ENCODE measurements at regions not wholly inside any gene's neighbourhood (a gene's known extent, or its start where the extent isn't known, plus 50 kb on each side); places are given as distances from the start of the nearest gene placed in this dataset.

- H3K4me2 ChIP-seq: no peak overlapping the region
- H2AFZ ChIP-seq: no peak overlapping the region
- H3K9me2 ChIP-seq (replicated peaks; ENCODE audit: insufficient read depth): no peaks in the 10 kb centered on the region
- no peaks in the 10 kb centered on the region for H3K36me3 ChIP-seq (replicated peaks; ENCODE audit: insufficient read depth, low read depth)
- peaks cover 7% of the 10 kb centered on the region for H3K27me3 ChIP-seq
- H3K9me3 ChIP-seq (ENCODE audit: low read depth): no peaks in the 10 kb centered on the region
- no peak overlapping the region for H3K27ac ChIP-seq
- no peaks in the 10 kb centered on the region for H3K4me1 ChIP-seq (ENCODE audit: insufficient read depth)
- no peak for DNase-seq (ENCODE audit: low spot score)
- no peaks in the 10 kb centered on the region for H3K79me2 ChIP-seq
- WGBS (ENCODE audit: low lambda C conversion rate, missing lambda C conversion rate): 79% methylated on average over 3 of the region's 3 CpGs
- TF ChIP-seq CTCF (IDR thresholded peaks at IDR 0.05; ENCODE audit: poor library complexity): peak; percentile 3
- no peak for TF ChIP-seq EZH2 (IDR thresholded peaks at IDR 0.05; ENCODE audit: borderline replicate concordance)
- H4K20me1 ChIP-seq (ENCODE audit: insufficient read depth, poor library complexity, severe bottlenecking): no peaks in the 10 kb centered on the region
- no peak overlapping the region for H3K4me3 ChIP-seq
These were observed 106.4 kb upstream of the TBX5 start for GRCh38 chr12:114512351-114512750.

DNA sequence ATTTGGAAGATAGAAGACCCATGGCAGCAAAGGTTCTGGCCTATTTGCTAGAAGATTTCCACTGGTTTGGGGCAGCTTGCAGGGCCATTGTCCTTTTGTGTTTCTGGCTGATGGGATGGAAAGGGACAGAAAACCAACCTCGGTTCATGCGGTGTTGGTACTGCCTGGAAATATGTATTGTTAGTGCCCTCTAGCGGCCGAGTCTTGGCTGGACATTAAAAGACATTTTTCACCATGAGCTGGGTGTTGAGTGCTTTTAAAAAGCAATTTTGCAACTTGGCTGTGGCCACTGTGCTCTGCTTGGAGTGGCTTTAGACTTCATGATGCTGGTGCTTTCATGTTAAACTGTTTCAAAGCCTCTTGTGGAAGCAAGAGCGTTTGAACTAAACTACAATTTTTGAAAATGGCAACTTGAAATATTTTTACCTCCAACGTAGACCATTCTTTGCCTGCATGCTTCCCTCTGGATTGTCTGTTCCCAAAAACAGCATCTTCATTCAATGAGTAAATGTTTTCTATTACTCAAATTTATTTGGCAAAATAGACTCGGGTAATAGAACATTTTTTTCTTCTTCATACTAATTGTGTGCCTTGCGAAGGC lies 102.7 kb upstream of the TBX5 start:
- Histone ChIP-seq H3K4me2 (no peak overlapping the region), H3K36me3 (replicated peaks; ENCODE audit: insufficient read depth, low read depth) (no peaks in the 10 kb centered on the region), H3K9me2 (replicated peaks; ENCODE audit: insufficient read depth) (no peaks in the 10 kb centered on the region), H3K9me3 (ENCODE audit: low read depth) (no peaks in the 10 kb centered on the region), H3K4me3 (no peak overlapping the region), H3K4me1 (ENCODE audit: insufficient read depth) (no peaks in the 10 kb centered on the region), H4K20me1 (ENCODE audit: insufficient read depth, poor library complexity, severe bottlenecking) (no peaks in the 10 kb centered on the region), H3K79me2 (no peaks in the 10 kb centered on the region), H2AFZ (no peak overlapping the region), H3K27ac (no peak overlapping the region), H3K27me3 (peaks cover 29% of the 10 kb centered on the region)
- 32% methylated on average over 8 of the region's 8 CpGs for WGBS (ENCODE audit: low lambda C conversion rate, missing lambda C conversion rate)
- TF ChIP-seq EZH2 (IDR thresholded peaks at IDR 0.05; ENCODE audit: borderline replicate concordance): no peak
- peak; percentile 85 for TF ChIP-seq CTCF (IDR thresholded peaks at IDR 0.05; ENCODE audit: poor library complexity)
- peak; percentile 85 for DNase-seq (ENCODE audit: low spot score)

DNA sequence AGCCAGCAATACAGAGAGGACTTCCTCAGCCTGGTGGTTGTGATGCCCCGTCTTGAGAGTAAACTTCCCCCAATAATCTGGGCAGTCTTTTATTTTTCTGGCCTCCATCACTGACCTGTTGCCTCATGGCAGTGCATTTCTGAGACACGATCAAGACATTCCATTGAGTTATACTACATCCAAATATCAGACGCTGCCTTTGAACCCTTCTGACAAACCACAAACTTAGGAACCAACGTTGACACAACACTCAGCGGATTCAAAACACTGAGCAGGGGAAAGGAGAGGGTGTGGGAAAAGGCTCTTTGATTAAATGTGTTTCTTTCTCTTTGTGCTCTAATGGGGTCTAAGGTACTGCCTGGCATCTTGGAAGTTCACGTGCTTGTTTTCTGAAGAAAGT lies 100.7 kb upstream of the TBX5 start:
- Histone ChIP-seq H3K4me2 (no peak overlapping the region), H3K27me3 (peaks cover 47% of the 10 kb centered on the region), H3K9me3 (ENCODE audit: low read depth) (no peaks in the 10 kb centered on the region), H3K4me3 (no peak overlapping the region), H3K27ac (no peak overlapping the region), H3K4me1 (ENCODE audit: insufficient read depth) (no peaks in the 10 kb centered on the region), H3K79me2 (no peaks in the 10 kb centered on the region), H3K9me2 (replicated peaks; ENCODE audit: insufficient read depth) (no peaks in the 10 kb centered on the region), H2AFZ (no peak overlapping the region), H3K36me3 (replicated peaks; ENCODE audit: insufficient read depth, low read depth) (no peaks in the 10 kb centered on the region), H4K20me1 (ENCODE audit: insufficient read depth, poor library complexity, severe bottlenecking) (no peaks in the 10 kb centered on the region)
- TF ChIP-seq CTCF (IDR thresholded peaks at IDR 0.05; ENCODE audit: poor library complexity) (no peak), EZH2phosphoT487 (IDR thresholded peaks at IDR 0.05; ENCODE audit: low read depth, severe bottlenecking, unreplicated experiment) (no peak), EZH2 (IDR thresholded peaks at IDR 0.05; ENCODE audit: borderline replicate concordance) (no peak)
- 58% methylated on average over 6 of the region's 6 CpGs for WGBS (ENCODE audit: low lambda C conversion rate, missing lambda C conversion rate)
- no peak for DNase-seq (ENCODE audit: low spot score)

- no peak overlapping the region for H3K27ac ChIP-seq
- no peaks in the 10 kb centered on the region for H3K9me2 ChIP-seq (replicated peaks; ENCODE audit: insufficient read depth)
- no peak for TF ChIP-seq CTCF (IDR thresholded peaks at IDR 0.05; ENCODE audit: poor library complexity)
- no peak for TF ChIP-seq EZH2phosphoT487 (IDR thresholded peaks at IDR 0.05; ENCODE audit: low read depth, severe bottlenecking, unreplicated experiment)
- TF ChIP-seq EZH2 (IDR thresholded peaks at IDR 0.05; ENCODE audit: borderline replicate concordance): no peak
- no peaks in the 10 kb centered on the region for H3K36me3 ChIP-seq (replicated peaks; ENCODE audit: insufficient read depth, low read depth)
- DNase-seq (ENCODE audit: low spot score): no peak
- H3K4me1 ChIP-seq (ENCODE audit: insufficient read depth): peaks cover 9% of the 10 kb centered on the region
- H3K9me3 ChIP-seq (ENCODE audit: low read depth): no peaks in the 10 kb centered on the region
- H3K79me2 ChIP-seq: no peaks in the 10 kb centered on the region
- 47% methylated on average over 3 of the region's 3 CpGs for WGBS (ENCODE audit: low lambda C conversion rate, missing lambda C conversion rate)
- H2AFZ ChIP-seq: no peak overlapping the region
- no peak overlapping the region for H3K4me3 ChIP-seq
- H3K27me3 ChIP-seq: peaks cover 66% of the 10 kb centered on the region
- H4K20me1 ChIP-seq (ENCODE audit: insufficient read depth, poor library complexity, severe bottlenecking): no peaks in the 10 kb centered on the region
- H3K4me2 ChIP-seq: no peak overlapping the region
These were observed 98.4 kb upstream of the TBX5 start for GRCh38 chr12:114504311-114504710.

Data from hepatocyte (in vitro differentiated cells).